ENCODE measurements at regions not wholly inside any gene's neighbourhood (a gene's known extent, or its start where the extent isn't known, plus 50 kb on each side); places are given as distances from the start of the nearest gene placed in this dataset.

DNA sequence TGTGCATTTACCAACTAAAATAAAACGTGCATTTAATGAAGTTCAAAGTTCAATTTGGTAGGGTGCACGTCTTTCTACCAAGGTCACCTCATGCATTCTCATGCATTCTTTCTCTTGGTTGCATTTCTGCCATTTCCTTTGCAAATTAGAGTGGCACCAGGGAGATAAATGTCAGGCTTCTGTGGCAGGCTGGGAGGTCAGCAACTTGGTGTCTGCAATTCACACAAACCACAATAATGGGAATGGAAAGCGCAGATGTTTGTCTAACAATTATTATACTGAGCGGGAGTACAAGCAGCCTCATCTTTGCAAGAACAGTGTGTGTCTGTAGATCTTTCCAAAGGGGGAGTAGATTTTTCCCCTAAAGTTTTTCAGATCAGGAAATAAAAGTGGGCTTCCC, 411.7 kb downstream of the DMRT2 start:
- POLR2A ChIA-PET: no interaction called here
- CTCF ChIA-PET: no interaction called here
- no peaks in the 10 kb centered on the region for H3K9me3 Mint-ChIP-seq

DNA sequence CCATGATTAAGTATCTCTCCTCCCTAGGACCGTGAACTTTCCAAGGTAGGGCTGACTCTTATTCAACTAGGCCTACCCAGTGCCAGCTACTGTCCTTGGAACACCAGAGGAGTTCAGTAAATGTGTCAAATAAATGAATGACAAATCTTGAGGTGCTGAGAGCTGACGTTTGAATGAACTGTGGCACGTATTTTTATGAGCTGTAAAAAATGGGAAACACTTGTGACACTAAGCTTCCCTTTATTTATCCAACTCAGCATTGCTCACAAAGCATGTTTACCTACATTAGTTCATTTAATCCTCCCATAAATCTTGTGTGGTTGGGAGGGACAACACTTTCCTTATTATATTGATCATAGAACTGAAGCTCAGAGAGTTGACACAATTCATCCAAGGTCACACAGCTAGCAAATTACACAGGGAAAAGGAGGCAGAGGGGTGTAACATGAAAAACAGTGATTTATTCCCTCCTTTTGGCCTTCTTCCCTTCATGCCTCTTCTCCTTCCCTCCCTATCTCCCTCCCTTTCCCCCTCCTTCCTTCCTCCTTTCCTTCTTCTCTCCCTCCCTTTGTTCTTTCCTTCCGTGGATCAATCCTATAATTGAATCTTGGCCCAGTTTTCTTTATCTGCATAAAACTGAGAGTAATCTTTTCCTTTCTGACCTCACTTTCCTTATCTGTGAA, 412.6 kb downstream of the DMRT2 start:
- H3K27me3 ChIP-seq (ENCODE audit: control insufficient read depth in 1 of 2, insufficient read depth in 2 of 2, low read length in 2 of 2): no peaks in the 10 kb centered on the region
- intact Hi-C loops (cut with DNase I, micrococcal nuclease): no loop called here
- TF ChIP-seq, protein P1, sequence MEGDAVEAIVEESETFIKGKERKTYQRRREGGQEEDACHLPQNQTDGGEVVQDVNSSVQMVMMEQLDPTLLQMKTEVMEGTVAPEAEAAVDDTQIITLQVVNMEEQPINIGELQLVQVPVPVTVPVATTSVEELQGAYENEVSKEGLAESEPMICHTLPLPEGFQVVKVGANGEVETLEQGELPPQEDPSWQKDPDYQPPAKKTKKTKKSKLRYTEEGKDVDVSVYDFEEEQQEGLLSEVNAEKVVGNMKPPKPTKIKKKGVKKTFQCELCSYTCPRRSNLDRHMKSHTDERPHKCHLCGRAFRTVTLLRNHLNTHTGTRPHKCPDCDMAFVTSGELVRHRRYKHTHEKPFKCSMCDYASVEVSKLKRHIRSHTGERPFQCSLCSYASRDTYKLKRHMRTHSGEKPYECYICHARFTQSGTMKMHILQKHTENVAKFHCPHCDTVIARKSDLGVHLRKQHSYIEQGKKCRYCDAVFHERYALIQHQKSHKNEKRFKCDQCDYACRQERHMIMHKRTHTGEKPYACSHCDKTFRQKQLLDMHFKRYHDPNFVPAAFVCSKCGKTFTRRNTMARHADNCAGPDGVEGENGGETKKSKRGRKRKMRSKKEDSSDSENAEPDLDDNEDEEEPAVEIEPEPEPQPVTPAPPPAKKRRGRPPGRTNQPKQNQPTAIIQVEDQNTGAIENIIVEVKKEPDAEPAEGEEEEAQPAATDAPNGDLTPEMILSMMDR (IDR thresholded peaks at IDR 0.05): no peak
- Mint-ChIP-seq H3K4me3 (no peak overlapping the region), H3K4me1 (ENCODE audit: low read depth) (no peaks in the 10 kb centered on the region), H3K36me3 (ENCODE audit: low read depth) (no peaks in the 10 kb centered on the region), H3K27me3 (peaks cover 5% of the 10 kb centered on the region), H3K27ac (no peak overlapping the region), H3K9me3 (no peaks in the 10 kb centered on the region)
- ChIA-PET CTCF (no interaction called here), POLR2A (no interaction called here)
- no peak for DNase-seq
- no peaks in the 10 kb centered on the region for H3K36me3 ChIP-seq (ENCODE audit: insufficient read depth, low read length)
- no peak overlapping the region for H3K4me3 ChIP-seq (ENCODE audit: low read length)
- no peaks in the 10 kb centered on the region for H3K4me1 ChIP-seq (ENCODE audit: insufficient read depth, low read length)
- H3K9me3 ChIP-seq (ENCODE audit: control insufficient read depth in 1 of 2, insufficient read depth in 1 of 2, low read length in 2 of 2): no peaks in the 10 kb centered on the region
- no peak overlapping the region for H3K27ac ChIP-seq (ENCODE audit: low read depth in 1 of 2, low read length in 2 of 2)
- ATAC-seq (ENCODE audit: poor library complexity): no peak

More for the DNA sequence above, 411.7 kb downstream of the DMRT2 start:
- H3K27me3 ChIP-seq (ENCODE audit: control insufficient read depth in 1 of 2, insufficient read depth in 2 of 2, low read length in 2 of 2): no peaks in the 10 kb centered on the region
- intact Hi-C loops (cut with DNase I, micrococcal nuclease): no loop called here
- H3K27ac ChIP-seq (ENCODE audit: low read depth in 1 of 2, low read length in 2 of 2): no peak overlapping the region
- ATAC-seq (ENCODE audit: poor library complexity) (no peak), DNase-seq (no peak)
- no peaks in the 10 kb centered on the region for H3K4me1 ChIP-seq (ENCODE audit: insufficient read depth, low read length)
- H3K4me3 Mint-ChIP-seq: no peak overlapping the region
- no peaks in the 10 kb centered on the region for H3K36me3 ChIP-seq (ENCODE audit: insufficient read depth, low read length)
- H3K9me3 ChIP-seq (ENCODE audit: control insufficient read depth in 1 of 2, insufficient read depth in 1 of 2, low read length in 2 of 2): no peaks in the 10 kb centered on the region
- H3K4me1 Mint-ChIP-seq (ENCODE audit: low read depth): no peaks in the 10 kb centered on the region
- H3K4me3 ChIP-seq (ENCODE audit: low read length): no peak overlapping the region
- H3K36me3 Mint-ChIP-seq (ENCODE audit: low read depth): no peaks in the 10 kb centered on the region
- TF ChIP-seq, protein P1 (IDR thresholded peaks at IDR 0.05): no peak
- peaks cover 5% of the 10 kb centered on the region for H3K27me3 Mint-ChIP-seq
- no peak overlapping the region for H3K27ac Mint-ChIP-seq

DNA sequence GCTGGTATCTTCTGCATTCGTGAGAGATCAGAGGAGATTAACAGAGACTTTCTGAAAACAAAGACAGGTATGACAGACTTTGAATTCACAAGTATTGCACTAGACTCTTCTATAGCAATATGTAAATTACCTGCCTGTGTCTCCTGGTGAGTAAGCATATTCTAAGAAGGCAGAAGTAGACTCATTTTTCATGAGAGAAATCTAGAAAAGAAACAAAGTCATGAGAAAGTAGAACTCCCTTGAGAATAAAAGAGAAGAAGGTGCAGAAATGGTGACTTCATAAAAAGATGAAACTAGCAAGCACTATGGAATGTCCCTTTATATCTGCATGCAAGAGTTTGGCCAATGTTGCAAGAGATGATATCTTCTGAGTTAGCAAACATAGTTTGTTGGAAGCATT, 419.8 kb downstream of the DMRT2 start:
- no peak overlapping the region for H3K27ac ChIP-seq (ENCODE audit: low read depth in 1 of 2, low read length in 2 of 2)
- TF ChIP-seq, protein P1 (IDR thresholded peaks at IDR 0.05): no peak
- Mint-ChIP-seq H3K27me3 (no peaks in the 10 kb centered on the region), H3K36me3 (ENCODE audit: low read depth) (no peaks in the 10 kb centered on the region), H3K4me1 (ENCODE audit: low read depth) (no peaks in the 10 kb centered on the region), H3K27ac (no peak overlapping the region), H3K4me3 (no peak overlapping the region), H3K9me3 (no peaks in the 10 kb centered on the region)
- no peaks in the 10 kb centered on the region for H3K36me3 ChIP-seq (ENCODE audit: insufficient read depth, low read length)
- no peaks in the 10 kb centered on the region for H3K9me3 ChIP-seq (ENCODE audit: control insufficient read depth in 1 of 2, insufficient read depth in 1 of 2, low read length in 2 of 2)
- H3K27me3 ChIP-seq (ENCODE audit: control insufficient read depth in 1 of 2, insufficient read depth in 2 of 2, low read length in 2 of 2): peaks cover 0 to 4% of the 10 kb centered on the region in 2 experiments
- ATAC-seq (ENCODE audit: poor library complexity) (no peak), DNase-seq (no peak)
- intact Hi-C loops (cut with DNase I, micrococcal nuclease): no loop called here
- H3K4me1 ChIP-seq (ENCODE audit: insufficient read depth, low read length): no peaks in the 10 kb centered on the region
- H3K4me3 ChIP-seq (ENCODE audit: low read length): no peak overlapping the region
- ChIA-PET POLR2A (no interaction called here), CTCF (no interaction called here)
